Coronary artery (tissue), 2 donors: ENCODE measurements at regions not wholly inside any gene's neighbourhood (a gene's known extent, or its start where the extent isn't known, plus 50 kb on each side); places are given as distances from the start of the nearest gene placed in this dataset.

Source experiments
- DNase-seq: peaks from one replicate; pipeline ENCODE4 v3.0.0-alpha.2; 2017; ENCODE audit warnings: low spot score
- H3K27ac ChIP-seq, 2 donors: fragments of 200-600 bp; sonication (generic); one replicate each; pipeline ENCODE4 v1.5.1; 2016 to 2019
- H3K4me3 ChIP-seq: fragments of 200-600 bp; sonication (generic); 2 replicates; pipeline ENCODE4 v1.5.1; 2016; ENCODE audit warnings: mild to moderate bottlenecking, moderate library complexity
- CTCF ChIP-seq: fragments of 200-600 bp; sonication (generic); IDR thresholded peaks from one replicate; pipeline ENCODE4 v1.5.1; 2019; ENCODE audit warnings: antibody characterized with exemption

DNA sequence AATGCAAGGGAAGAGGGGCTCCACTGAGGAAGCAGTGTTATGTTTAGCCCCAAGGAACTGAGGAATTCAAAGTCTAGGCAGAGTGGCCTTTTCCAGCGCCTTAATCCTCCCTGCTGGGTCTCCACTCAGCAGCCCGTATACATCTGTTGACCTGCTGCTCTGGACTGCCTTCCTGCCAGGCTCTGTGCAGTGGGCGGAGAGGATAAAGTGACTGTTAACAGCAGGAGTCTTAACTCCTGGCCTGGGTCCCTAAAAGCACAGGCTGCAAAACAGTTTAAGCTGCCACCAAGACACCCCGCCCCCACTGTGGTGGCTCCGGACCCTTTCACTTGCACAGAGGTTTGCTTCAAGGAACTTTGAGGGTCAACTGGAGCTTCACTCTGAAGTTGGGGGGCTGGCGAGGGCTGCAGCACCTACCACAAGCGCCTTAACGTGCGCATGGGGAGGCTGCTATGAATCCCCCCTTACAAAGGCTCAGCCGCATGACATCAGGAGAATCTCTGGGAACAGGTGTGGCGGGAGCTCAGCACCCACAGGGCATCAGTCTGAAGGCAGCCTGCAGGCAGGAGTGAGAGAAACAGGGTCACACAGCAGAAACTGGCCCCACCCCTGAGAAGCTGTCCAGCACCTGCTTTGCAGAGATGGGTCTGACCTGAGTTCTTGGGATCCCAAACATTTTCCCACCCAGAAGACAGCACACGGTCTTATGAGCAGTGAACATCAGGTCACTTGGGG, 358.2 kb upstream of the GATB start:
- Histone ChIP-seq H3K27ac (no peak overlapping the region), H3K4me3 (no peak overlapping the region)
- TF ChIP-seq CTCF, result no peak
- peak; percentile 59 for DNase-seq

- H3K27ac ChIP-seq, result no peak overlapping the region
- DNase-seq, result no peak
- no peak for TF ChIP-seq CTCF
- no peak overlapping the region for H3K4me3 ChIP-seq
These were observed 357.2 kb upstream of the GATB start for GRCh38 chr4:152117933-152118507.

- no peak for DNase-seq
- no peak for TF ChIP-seq CTCF
- no peak overlapping the region for H3K4me3 ChIP-seq
- no peak overlapping the region for H3K27ac ChIP-seq
These were observed 356.7 kb upstream of the GATB start for GRCh38 chr4:152117520-152117919.

DNA sequence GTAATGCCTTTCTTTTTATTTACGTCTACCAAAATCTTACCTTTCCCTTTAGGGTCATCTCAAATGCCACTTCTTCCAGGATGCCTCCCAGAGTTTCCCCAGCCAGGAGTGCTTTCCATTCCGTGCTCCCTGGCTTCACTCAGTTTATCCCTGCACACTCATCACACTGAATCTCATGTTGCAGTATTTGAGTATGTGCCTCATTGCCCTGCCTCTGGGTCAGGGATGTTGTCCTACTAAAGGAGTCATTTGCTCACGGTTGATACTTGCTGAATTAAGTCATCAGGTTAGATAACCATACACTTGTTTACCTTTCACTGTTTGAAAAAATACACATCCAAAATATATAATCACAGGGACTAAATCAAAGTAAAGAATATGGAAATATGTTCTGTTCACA, 356.2 kb upstream of the GATB start:
- no peak for TF ChIP-seq CTCF
- no peak for DNase-seq
- Histone ChIP-seq H3K27ac (no peak overlapping the region), H3K4me3 (no peak overlapping the region)

DNA sequence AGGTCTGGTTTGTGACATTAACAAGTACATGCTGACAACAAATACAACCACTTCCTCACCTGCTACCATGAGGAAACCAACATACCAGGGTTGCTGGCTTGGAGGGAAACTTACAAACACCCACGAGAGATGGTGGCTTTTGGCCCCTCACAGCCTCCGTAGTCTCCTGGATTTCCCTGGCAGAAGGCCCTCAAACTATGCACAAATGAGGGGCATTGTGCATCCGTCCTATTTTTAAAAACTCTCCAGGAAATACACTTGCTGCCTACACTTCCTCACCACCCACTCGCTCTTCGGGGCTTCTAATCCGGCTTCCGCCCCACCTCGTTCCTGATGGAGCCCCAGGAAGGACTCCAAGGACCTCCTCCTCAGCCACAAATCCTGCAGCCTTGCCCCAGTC, 355.0 kb upstream of the GATB start:
- H3K27ac ChIP-seq, result peak overlapping the region in 1 of 2 donors; percentile 22
- DNase-seq, result no peak
- no peak overlapping the region for H3K4me3 ChIP-seq
- TF ChIP-seq CTCF, result no peak

- TF ChIP-seq CTCF, result no peak
- H3K27ac ChIP-seq, result no peak overlapping the region
- DNase-seq, result no peak
- H3K4me3 ChIP-seq, result no peak overlapping the region
These were observed 354.3 kb upstream of the GATB start for GRCh38 chr4:152115118-152115517.

DNA sequence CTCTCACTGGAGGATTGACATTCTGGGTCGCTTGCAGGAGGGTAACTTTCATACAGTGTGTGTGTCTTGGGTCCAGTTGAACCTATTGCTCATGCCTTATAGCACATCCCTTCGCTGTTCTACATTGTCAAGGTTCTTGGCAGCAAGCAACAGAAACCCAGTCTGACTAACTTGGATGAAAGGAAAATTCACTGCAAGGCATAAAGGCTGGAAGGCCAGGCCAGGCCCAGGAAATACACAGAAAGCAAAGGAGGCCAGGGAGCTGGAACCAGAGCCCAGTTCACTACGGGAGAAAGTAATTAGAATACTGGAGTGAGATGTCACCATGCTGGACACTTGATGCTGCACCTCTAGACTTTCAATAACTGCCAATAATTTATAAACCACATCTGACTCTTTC, 353.8 kb upstream of the GATB start:
- no peak for TF ChIP-seq CTCF
- no peak for DNase-seq
- H3K4me3 ChIP-seq, result no peak overlapping the region
- no peak overlapping the region for H3K27ac ChIP-seq
